ENCODE measurements at regions not wholly inside any gene's neighbourhood (a gene's known extent, or its start where the extent isn't known, plus 50 kb on each side); places are given as distances from the start of the nearest gene placed in this dataset.

GRCh38 chr6:25122001-25122400 lies 157.2 kb upstream of the CARMIL1 start:
- H4K8ac ChIP-seq (ENCODE audit: low read depth in 2 of 2, low read length in 2 of 2): no peak overlapping the region
- no peaks in the 10 kb centered on the region for H3K4me1 ChIP-seq (ENCODE audit: control insufficient read depth, insufficient read depth, low read length)
- no peak overlapping the region for H3K4me3 ChIP-seq (ENCODE audit: insufficient read depth, low read depth, low read length)
- no peaks in the 10 kb centered on the region for H3K27me3 ChIP-seq (ENCODE audit: control insufficient read depth, insufficient read depth, low read length)
- CTCF ChIA-PET: interaction anchor here (0.6 kb wide), 1 partner anchor 117 kb away, joined by 4 read pairs; no protein-coding TSS in a partner anchor
- in situ Hi-C loops (cut with MboI; ENCODE audit: low sequenced_read_pairs) (no loop called here), dilution Hi-C loops (cut with HindIII; ENCODE audit: low sequenced_read_pairs, unreplicated experiment) (no loop called here), intact Hi-C loops (cut with micrococcal nuclease) (no loop called here)
- DNase-seq (peak; percentile 6), ATAC-seq (ENCODE audit: low read depth) (no peak)
- no peak overlapping the region; the same call in 1 of the 2 replicates for H3K9ac ChIP-seq (ENCODE audit: low read depth, low read length)
- H3K36me3 ChIP-seq (ENCODE audit: control insufficient read depth, insufficient read depth, low read length): no peaks in the 10 kb centered on the region
- POLR2A ChIA-PET (ENCODE audit: unreplicated experiment): no interaction called here
- no peak overlapping the region for H3K14ac ChIP-seq (replicated peaks; ENCODE audit: low read depth, low read length)
- no peak overlapping the region for H3K18ac ChIP-seq (ENCODE audit: low read depth, low read length)
- no peak overlapping the region for H4K5ac ChIP-seq (ENCODE audit: low read depth, low read length)
- WGBS, 2 experiments (ENCODE audit: extremely low coverage in 2 of 2, insufficient read length in 1 of 2): 8% methylated on average over 2 of the region's 2 CpGs; no CpG with 5 or more reads in 1 of the 2 experiments
- no peaks in the 10 kb centered on the region for H3K9me3 ChIP-seq (ENCODE audit: control insufficient read depth, insufficient read depth, low read length)
- no peak overlapping the region for H2BK120ac ChIP-seq (ENCODE audit: low read depth, low read length)
- H2AFZ ChIP-seq (replicated peaks; ENCODE audit: low read length, poor library complexity): no peak overlapping the region
- no peak overlapping the region for H3K4me2 ChIP-seq (ENCODE audit: low read depth, low read length)
- BruUV-seq (replicated peaks): no TSS peak
- no peak overlapping the region for H2BK20ac ChIP-seq (ENCODE audit: low read depth, low read length)
- no peak overlapping the region for H2AK9ac ChIP-seq (replicated peaks; ENCODE audit: low read depth, low read length, poor library complexity)
- TF ChIP-seq FOS (IDR thresholded peaks at IDR 0.05; ENCODE audit: low read depth, low read length): no peak
- no peak for TF ChIP-seq MAZ (IDR thresholded peaks at IDR 0.05; ENCODE audit: borderline replicate concordance, low read depth, low read length)
- no peak for TF ChIP-seq RAD21 (IDR thresholded peaks at IDR 0.05; ENCODE audit: low read length)
- TF ChIP-seq RFX5 (IDR thresholded peaks at IDR 0.05; ENCODE audit: low read depth, low read length): no peak
- TF ChIP-seq ELK1 (IDR thresholded peaks at IDR 0.05; ENCODE audit: borderline replicate concordance, low read depth, low read length): no peak
- TF ChIP-seq BHLHE40 (IDR thresholded peaks at IDR 0.05; ENCODE audit: low read depth, low read length): no peak
- no peak for TF ChIP-seq RCOR1 (IDR thresholded peaks at IDR 0.05; ENCODE audit: insufficient replicate concordance, low read length)
- TF ChIP-seq MAFK (IDR thresholded peaks at IDR 0.05; ENCODE audit: low read depth, low read length): no peak
- no peak for TF ChIP-seq NFE2L2 (IDR thresholded peaks at IDR 0.05; ENCODE audit: low read depth, low read length)
- TF ChIP-seq CTCF (conservative IDR thresholded peaks at IDR 0.05; ENCODE audit: low read depth, low read length): no peak
- TF ChIP-seq USF2 (IDR thresholded peaks at IDR 0.05; ENCODE audit: low read depth, low read length): no peak
- H2AK5ac ChIP-seq (ENCODE audit: low read depth, low read length): no peak overlapping the region
- H3K23ac ChIP-seq (ENCODE audit: low read depth, low read length): no peak overlapping the region
- H3K4ac ChIP-seq (ENCODE audit: low read depth, low read length): no peak overlapping the region
- no peaks in the 10 kb centered on the region for H3K79me1 ChIP-seq (ENCODE audit: low read depth in 1 of 2, low read length in 2 of 2)
- no peaks in the 10 kb centered on the region for H3K9me1 ChIP-seq (ENCODE audit: insufficient read depth, low read length)
- H2BK15ac ChIP-seq (ENCODE audit: low read depth, low read length): no peak overlapping the region
- no peak overlapping the region for H2BK5ac ChIP-seq (ENCODE audit: low read depth, low read length, poor library complexity, severe bottlenecking)
- no peak overlapping the region for H4K91ac ChIP-seq (ENCODE audit: insufficient read depth, low read depth, low read length)
- no peak overlapping the region for H3K56ac ChIP-seq (ENCODE audit: extremely low read depth, insufficient read depth, low read length)
- no peaks in the 10 kb centered on the region for H4K20me1 ChIP-seq (ENCODE audit: insufficient read depth, low read length)
- no peak overlapping the region for H3K27ac ChIP-seq (ENCODE audit: insufficient read depth, low read length)

Data from IMR-90 (cell line).